ENCODE measurements at regions not wholly inside any gene's neighbourhood (a gene's known extent, or its start where the extent isn't known, plus 50 kb on each side); places are given as distances from the start of the nearest gene placed in this dataset.

DNA sequence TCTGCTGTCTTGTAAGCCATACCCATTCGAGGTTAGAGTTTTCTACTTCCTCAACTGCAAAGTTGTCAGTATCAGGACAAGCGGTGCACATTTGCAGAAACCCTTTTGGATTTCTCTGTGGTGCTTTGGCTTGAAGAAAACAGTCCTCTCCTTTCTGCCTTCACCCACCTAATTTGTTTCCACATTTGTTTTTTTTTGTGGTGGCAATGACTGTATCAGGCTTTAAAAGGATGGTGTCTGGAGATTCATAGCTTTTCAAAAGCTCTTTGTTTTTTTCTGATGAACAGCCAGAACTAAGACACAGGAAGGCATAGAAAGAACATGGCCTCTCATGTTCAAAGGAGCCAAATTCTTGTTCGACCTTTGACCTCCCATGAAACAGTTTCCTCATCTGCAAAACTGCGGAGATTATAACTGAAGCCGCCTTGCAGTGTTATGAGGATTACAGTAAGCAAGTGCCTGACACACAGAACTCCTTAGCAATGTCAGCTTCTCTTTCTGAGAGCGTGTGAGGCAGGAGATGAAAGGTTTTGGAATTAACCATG is 270.6 kb upstream of the TBX3 start:
- no peak for TF ChIP-seq SP1 (IDR thresholded peaks at IDR 0.05; ENCODE audit: low read depth)
- TF ChIP-seq TCF7L2 (IDR thresholded peaks at IDR 0.05; ENCODE audit: borderline replicate concordance, extremely low read depth, insufficient read depth, insufficient read length): no peak
- TF ChIP-seq CTCF (IDR thresholded peaks at IDR 0.05 in 2 of 3, conservative IDR thresholded peaks at IDR 0.05 in 1 of 3; ENCODE audit: borderline replicate concordance in 1 of 3, insufficient read depth in 1 of 3, low read depth in 2 of 3, low read length in 2 of 3): no peak
- no peak for TF ChIP-seq REST (IDR thresholded peaks at IDR 0.05; ENCODE audit: low read depth)
- TF ChIP-seq, protein P1, sequence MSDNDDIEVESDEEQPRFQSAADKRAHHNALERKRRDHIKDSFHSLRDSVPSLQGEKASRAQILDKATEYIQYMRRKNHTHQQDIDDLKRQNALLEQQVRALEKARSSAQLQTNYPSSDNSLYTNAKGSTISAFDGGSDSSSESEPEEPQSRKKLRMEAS (IDR thresholded peaks at IDR 0.05): no peak
- TF ChIP-seq SRF (IDR thresholded peaks at IDR 0.05; ENCODE audit: low read depth): no peak
- TF ChIP-seq POLR2AphosphoS5 (IDR thresholded peaks at IDR 0.05; ENCODE audit: low read depth, low read length): no peak
- no peak for TF ChIP-seq RAD21 (IDR thresholded peaks at IDR 0.05; ENCODE audit: low read depth)
- TF ChIP-seq SIN3A (IDR thresholded peaks at IDR 0.05; ENCODE audit: low read depth): no peak
- no peak for TF ChIP-seq POLR2A (IDR thresholded peaks at IDR 0.05; ENCODE audit: borderline replicate concordance, extremely low read depth, insufficient read depth, insufficient read length)
- TF ChIP-seq ZNF274 (IDR thresholded peaks at IDR 0.05; ENCODE audit: low read depth, low read length): no peak
- no peak for TF ChIP-seq CEBPB (IDR thresholded peaks at IDR 0.05; ENCODE audit: low read depth)

All from HCT116 (cell line).